SK-N-SH (cell line): ENCODE measurements at regions not wholly inside any gene's neighbourhood (a gene's known extent, or its start where the extent isn't known, plus 50 kb on each side); places are given as distances from the start of the nearest gene placed in this dataset.
"Not testable (repeated sequence)": the region's sequence is repeated elsewhere in the genome, so short reads cannot be mapped to it uniquely, and the experiment has no call there.

ENCODE experiments used
- EP300 ChIP-seq, 2 experiments: IDR thresholded peaks; 2 replicates each; pipeline versions ENCODE4 v1.4.0 to v1.6.1; 2012; ENCODE audit warnings: borderline replicate concordance in 1 of 2, low read depth in 1 of 2, low read length in 1 of 2
- EZH2phosphoT487 ChIP-seq: fragments of 200-600 bp; sonication (generic); IDR thresholded peaks from 2 replicates; pipeline ENCODE4 v1.6.1; 2017; ENCODE audit warnings: low read depth, mixed run types, mild to moderate bottlenecking, antibody characterized with exemption, moderate library complexity, borderline replicate concordance
- REST ChIP-seq: IDR thresholded peaks from 2 replicates; pipeline ENCODE4 v1.6.1; 2012; ENCODE audit warnings: mild to moderate bottlenecking, low read depth, low read length, moderate library complexity
- TEAD4 ChIP-seq: IDR thresholded peaks from 2 replicates; pipeline ENCODE4 v1.4.0; 2012; ENCODE audit warnings: mild to moderate bottlenecking, borderline replicate concordance; ENCODE audit not compliant: insufficient read depth
- TF ChIP-seq, protein P1 (sequence below): fragments of 200-600 bp; sonication (generic); IDR thresholded peaks from 2 replicates; pipeline ENCODE4 v1.6.1; 2017; ENCODE audit warnings: antibody characterized with exemption, mild to moderate bottlenecking, moderate library complexity

DNA sequence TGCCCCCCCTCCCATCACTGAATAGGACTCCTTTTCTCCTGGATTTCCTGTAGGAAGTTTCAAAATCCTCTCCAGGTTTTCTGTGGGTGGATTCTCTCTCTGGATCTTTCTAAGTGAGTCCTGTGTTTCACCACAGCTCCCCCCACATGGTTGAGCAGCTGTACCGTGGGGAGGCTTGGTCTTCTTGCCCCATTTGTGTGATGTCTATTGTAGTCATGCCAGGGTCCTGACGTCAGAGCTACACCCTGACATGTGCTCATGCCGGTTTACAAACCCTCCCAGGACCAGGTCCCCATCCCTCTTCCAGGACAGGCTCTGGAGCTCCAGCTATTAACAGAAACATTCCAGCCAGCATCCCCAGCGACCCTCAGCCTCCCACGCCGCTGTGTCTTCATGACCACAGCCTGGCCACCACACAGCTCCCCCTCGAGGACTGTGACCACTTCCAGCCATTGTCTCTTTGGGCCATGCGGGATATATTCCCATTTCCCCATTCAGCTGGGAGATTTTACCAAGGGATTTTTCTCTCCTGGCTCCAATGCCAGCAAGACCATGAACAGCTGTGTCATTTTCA is 331.6 kb downstream of the CACNA1B start:
- TF ChIP-seq, protein P1, sequence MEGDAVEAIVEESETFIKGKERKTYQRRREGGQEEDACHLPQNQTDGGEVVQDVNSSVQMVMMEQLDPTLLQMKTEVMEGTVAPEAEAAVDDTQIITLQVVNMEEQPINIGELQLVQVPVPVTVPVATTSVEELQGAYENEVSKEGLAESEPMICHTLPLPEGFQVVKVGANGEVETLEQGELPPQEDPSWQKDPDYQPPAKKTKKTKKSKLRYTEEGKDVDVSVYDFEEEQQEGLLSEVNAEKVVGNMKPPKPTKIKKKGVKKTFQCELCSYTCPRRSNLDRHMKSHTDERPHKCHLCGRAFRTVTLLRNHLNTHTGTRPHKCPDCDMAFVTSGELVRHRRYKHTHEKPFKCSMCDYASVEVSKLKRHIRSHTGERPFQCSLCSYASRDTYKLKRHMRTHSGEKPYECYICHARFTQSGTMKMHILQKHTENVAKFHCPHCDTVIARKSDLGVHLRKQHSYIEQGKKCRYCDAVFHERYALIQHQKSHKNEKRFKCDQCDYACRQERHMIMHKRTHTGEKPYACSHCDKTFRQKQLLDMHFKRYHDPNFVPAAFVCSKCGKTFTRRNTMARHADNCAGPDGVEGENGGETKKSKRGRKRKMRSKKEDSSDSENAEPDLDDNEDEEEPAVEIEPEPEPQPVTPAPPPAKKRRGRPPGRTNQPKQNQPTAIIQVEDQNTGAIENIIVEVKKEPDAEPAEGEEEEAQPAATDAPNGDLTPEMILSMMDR: not testable (repeated sequence)
- TF ChIP-seq EP300 (IDR thresholded peaks at IDR 0.05; ENCODE audit: borderline replicate concordance in 1 of 2, low read depth in 1 of 2, low read length in 1 of 2); REST; TEAD4; EZH2phosphoT487: not testable (repeated sequence)
